ENCODE measurements at regions not wholly inside any gene's neighbourhood (a gene's known extent, or its start where the extent isn't known, plus 50 kb on each side); places are given as distances from the start of the nearest gene placed in this dataset.

- TF ChIP-seq ZNF70 (CRISPR knock-in tag; IDR thresholded peaks at IDR 0.05) (no peak), ZNF8 (CRISPR knock-in tag; IDR thresholded peaks at IDR 0.05) (no peak), ESRRG (CRISPR knock-in tag; IDR thresholded peaks at IDR 0.05) (no peak), GLIS3 (CRISPR knock-in tag; IDR thresholded peaks at IDR 0.05) (no peak), TCF4 (CRISPR knock-in tag; IDR thresholded peaks at IDR 0.05; ENCODE audit: borderline replicate concordance) (no peak)
These were observed 97.3 kb upstream of the HMCN1 start (continued) for GRCh38 chr1:185636848-185637247.

- ATAC-seq, result no peak
- no peak for TF ChIP-seq RARB (CRISPR knock-in tag; IDR thresholded peaks at IDR 0.05)
- no peak for TF ChIP-seq POU6F1 (CRISPR knock-in tag; IDR thresholded peaks at IDR 0.05; ENCODE audit: borderline replicate concordance, low read depth)
- TF ChIP-seq, protein P1, sequence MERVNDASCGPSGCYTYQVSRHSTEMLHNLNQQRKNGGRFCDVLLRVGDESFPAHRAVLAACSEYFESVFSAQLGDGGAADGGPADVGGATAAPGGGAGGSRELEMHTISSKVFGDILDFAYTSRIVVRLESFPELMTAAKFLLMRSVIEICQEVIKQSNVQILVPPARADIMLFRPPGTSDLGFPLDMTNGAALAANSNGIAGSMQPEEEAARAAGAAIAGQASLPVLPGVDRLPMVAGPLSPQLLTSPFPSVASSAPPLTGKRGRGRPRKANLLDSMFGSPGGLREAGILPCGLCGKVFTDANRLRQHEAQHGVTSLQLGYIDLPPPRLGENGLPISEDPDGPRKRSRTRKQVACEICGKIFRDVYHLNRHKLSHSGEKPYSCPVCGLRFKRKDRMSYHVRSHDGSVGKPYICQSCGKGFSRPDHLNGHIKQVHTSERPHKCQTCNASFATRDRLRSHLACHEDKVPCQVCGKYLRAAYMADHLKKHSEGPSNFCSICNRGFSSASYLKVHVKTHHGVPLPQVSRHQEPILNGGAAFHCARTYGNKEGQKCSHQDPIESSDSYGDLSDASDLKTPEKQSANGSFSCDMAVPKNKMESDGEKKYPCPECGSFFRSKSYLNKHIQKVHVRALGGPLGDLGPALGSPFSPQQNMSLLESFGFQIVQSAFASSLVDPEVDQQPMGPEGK (CRISPR knock-in tag; IDR thresholded peaks at IDR 0.05; ENCODE audit: borderline replicate concordance), result no peak
- TF ChIP-seq TCF4 (CRISPR knock-in tag; IDR thresholded peaks at IDR 0.05; ENCODE audit: borderline replicate concordance), result no peak
- no peak for TF ChIP-seq TOX (CRISPR knock-in tag; IDR thresholded peaks at IDR 0.05; ENCODE audit: borderline replicate concordance)
- no peak for TF ChIP-seq PPARA (CRISPR knock-in tag; IDR thresholded peaks at IDR 0.05; ENCODE audit: borderline replicate concordance)
- TF ChIP-seq SNAI2 (CRISPR knock-in tag; IDR thresholded peaks at IDR 0.05), result no peak
- TF ChIP-seq BACH2 (CRISPR knock-in tag; IDR thresholded peaks at IDR 0.05; ENCODE audit: borderline replicate concordance), result no peak
- TF ChIP-seq ZFP3 (CRISPR knock-in tag; IDR thresholded peaks at IDR 0.05), result no peak
- TF ChIP-seq, protein P2, sequence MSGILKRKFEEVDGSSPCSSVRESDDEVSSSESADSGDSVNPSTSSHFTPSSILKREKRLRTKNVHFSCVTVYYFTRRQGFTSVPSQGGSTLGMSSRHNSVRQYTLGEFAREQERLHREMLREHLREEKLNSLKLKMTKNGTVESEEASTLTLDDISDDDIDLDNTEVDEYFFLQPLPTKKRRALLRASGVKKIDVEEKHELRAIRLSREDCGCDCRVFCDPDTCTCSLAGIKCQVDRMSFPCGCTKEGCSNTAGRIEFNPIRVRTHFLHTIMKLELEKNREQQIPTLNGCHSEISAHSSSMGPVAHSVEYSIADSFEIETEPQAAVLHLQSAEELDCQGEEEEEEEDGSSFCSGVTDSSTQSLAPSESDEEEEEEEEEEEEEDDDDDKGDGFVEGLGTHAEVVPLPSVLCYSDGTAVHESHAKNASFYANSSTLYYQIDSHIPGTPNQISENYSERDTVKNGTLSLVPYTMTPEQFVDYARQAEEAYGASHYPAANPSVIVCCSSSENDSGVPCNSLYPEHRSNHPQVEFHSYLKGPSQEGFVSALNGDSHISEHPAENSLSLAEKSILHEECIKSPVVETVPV (CRISPR knock-in tag; IDR thresholded peaks at IDR 0.05), result no peak
- TF ChIP-seq OSR1 (CRISPR knock-in tag; IDR thresholded peaks at IDR 0.05), result no peak
- TF ChIP-seq ZNF565 (CRISPR knock-in tag; conservative IDR thresholded peaks at IDR 0.05; ENCODE audit: low read depth), result no peak
- no peak for TF ChIP-seq ZNF70 (CRISPR knock-in tag; IDR thresholded peaks at IDR 0.05)
- TF ChIP-seq, protein P3, sequence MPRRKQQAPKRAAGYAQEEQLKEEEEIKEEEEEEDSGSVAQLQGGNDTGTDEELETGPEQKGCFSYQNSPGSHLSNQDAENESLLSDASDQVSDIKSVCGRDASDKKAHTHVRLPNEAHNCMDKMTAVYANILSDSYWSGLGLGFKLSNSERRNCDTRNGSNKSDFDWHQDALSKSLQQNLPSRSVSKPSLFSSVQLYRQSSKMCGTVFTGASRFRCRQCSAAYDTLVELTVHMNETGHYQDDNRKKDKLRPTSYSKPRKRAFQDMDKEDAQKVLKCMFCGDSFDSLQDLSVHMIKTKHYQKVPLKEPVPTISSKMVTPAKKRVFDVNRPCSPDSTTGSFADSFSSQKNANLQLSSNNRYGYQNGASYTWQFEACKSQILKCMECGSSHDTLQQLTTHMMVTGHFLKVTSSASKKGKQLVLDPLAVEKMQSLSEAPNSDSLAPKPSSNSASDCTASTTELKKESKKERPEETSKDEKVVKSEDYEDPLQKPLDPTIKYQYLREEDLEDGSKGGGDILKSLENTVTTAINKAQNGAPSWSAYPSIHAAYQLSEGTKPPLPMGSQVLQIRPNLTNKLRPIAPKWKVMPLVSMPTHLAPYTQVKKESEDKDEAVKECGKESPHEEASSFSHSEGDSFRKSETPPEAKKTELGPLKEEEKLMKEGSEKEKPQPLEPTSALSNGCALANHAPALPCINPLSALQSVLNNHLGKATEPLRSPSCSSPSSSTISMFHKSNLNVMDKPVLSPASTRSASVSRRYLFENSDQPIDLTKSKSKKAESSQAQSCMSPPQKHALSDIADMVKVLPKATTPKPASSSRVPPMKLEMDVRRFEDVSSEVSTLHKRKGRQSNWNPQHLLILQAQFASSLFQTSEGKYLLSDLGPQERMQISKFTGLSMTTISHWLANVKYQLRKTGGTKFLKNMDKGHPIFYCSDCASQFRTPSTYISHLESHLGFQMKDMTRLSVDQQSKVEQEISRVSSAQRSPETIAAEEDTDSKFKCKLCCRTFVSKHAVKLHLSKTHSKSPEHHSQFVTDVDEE (CRISPR knock-in tag; IDR thresholded peaks at IDR 0.05), result no peak
- TF ChIP-seq ZNF8 (CRISPR knock-in tag; IDR thresholded peaks at IDR 0.05), result no peak
- no peak for TF ChIP-seq ARNTL (CRISPR knock-in tag; IDR thresholded peaks at IDR 0.05; ENCODE audit: borderline replicate concordance, low read depth)
- no peak for TF ChIP-seq CREB5 (CRISPR knock-in tag; IDR thresholded peaks at IDR 0.05; ENCODE audit: low read depth)
- TF ChIP-seq ZFP30 (CRISPR knock-in tag; IDR thresholded peaks at IDR 0.05), result no peak
- TF ChIP-seq ZC3H10 (CRISPR knock-in tag; IDR thresholded peaks at IDR 0.05), result no peak
- no peak for TF ChIP-seq ESRRG (CRISPR knock-in tag; IDR thresholded peaks at IDR 0.05)
These were observed 99.5 kb upstream of the HMCN1 start for GRCh38 chr1:185634704-185635103.

- ATAC-seq, result no peak
These were observed 101.3 kb upstream of the HMCN1 start for GRCh38 chr1:185632659-185633423.

More at GRCh38 chr1:185632659-185633423, 101.3 kb upstream of the HMCN1 start:
- no peak for TF ChIP-seq RARB (CRISPR knock-in tag; IDR thresholded peaks at IDR 0.05)
- no peak for TF ChIP-seq CREB5 (CRISPR knock-in tag; IDR thresholded peaks at IDR 0.05; ENCODE audit: low read depth)
- TF ChIP-seq GLIS3 (CRISPR knock-in tag; IDR thresholded peaks at IDR 0.05), result no peak
- no peak for TF ChIP-seq ZFP30 (CRISPR knock-in tag; IDR thresholded peaks at IDR 0.05)
- no peak for TF ChIP-seq BACH2 (CRISPR knock-in tag; IDR thresholded peaks at IDR 0.05; ENCODE audit: borderline replicate concordance)
- no peak for TF ChIP-seq ARNTL (CRISPR knock-in tag; IDR thresholded peaks at IDR 0.05; ENCODE audit: borderline replicate concordance, low read depth)

Data from SK-N-SH treated with all-trans-retinoic acid at 6 μM for 48 hours (cell line).